Activated CD4-positive, CD25-positive, alpha-beta regulatory T cell (primary cell): ENCODE measurements at regions not wholly inside any gene's neighbourhood (a gene's known extent, or its start where the extent isn't known, plus 50 kb on each side); places are given as distances from the start of the nearest gene placed in this dataset.

Experiments used
- DNase-seq, 4 experiments: peaks; one replicate each; lab custom pipeline; 2025; lab: John Stamatoyannopoulos, UW

DNA sequence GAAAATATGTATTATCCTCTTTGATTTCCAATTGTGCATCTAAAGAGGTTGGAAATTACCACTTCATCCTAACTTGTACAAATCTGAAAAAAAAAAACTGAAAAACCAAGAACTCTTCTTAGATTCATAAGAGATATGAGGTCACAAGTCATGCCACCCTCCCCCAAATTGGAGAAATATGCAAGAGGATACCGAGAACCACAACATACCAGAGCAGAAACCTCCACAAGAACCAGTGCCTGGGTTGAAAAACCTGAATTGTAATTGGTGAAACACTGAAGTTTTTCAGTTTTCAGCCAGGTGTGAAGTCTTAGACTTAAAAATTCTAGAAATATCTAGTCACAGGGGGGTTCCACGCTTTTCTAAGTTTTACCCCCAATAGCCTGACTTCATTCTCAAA, 1029.5 kb upstream of the LRRTM1 start:
- no peak for DNase-seq

DNA sequence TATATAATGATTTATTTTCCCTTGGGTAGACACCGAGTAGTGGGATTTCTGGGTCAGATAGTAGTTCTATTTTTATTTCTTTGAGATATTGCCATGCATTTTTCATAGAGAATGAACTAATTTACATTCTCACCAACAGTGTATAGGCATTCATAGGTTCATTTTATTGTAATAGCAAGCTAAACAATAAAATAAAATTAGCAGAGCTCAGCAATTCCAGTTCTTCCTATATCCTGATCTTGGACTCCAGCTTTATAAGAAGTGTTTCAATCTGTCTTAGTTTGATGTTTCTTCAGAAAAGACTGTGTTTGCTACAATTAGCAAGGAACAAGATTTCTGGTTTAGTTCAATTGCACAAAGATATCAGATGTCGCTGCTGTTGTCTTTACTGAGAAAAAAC, 1024.4 kb upstream of the LRRTM1 start:
- DNase-seq, result no peak

DNA sequence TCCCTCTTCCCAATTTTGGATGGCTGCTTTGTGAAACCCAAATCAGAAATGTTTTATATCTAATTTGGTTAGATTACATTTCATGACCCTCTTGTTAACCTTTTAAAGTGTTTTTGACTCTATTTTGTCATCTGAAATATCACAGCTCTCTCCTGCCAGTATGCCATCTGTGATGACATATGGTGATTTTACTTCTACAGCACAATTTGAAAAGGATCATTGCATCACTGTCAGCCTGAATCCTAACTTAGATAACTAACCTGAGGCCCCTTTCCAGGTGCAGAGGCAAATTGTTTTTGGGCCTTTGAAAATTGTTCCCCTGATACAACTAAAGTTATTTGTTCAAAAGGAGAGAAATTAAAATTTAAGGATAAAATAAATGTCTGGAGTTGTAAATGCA, 1023.4 kb upstream of the LRRTM1 start:
- DNase-seq, result no peak

DNA sequence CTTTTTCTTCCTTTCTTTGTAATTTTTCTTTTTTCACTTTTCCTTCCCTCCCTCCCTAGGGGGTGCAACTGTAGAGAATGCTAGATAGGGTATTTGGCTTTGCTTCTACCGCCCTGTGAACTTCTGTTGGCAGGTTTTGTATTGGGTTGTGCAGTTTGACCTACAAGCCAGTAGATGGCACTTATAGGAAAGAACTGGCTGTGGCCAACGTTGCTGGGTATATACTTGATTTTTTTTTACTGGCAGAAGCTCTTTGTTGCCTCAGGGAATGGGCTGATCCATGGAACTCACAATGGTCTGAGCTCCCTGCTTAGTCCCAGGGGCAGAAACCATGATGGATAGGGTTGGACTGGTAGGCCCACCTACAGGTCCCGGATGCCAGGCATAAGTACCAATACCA, 1019.5 kb upstream of the LRRTM1 start:
- no peak for DNase-seq

DNA sequence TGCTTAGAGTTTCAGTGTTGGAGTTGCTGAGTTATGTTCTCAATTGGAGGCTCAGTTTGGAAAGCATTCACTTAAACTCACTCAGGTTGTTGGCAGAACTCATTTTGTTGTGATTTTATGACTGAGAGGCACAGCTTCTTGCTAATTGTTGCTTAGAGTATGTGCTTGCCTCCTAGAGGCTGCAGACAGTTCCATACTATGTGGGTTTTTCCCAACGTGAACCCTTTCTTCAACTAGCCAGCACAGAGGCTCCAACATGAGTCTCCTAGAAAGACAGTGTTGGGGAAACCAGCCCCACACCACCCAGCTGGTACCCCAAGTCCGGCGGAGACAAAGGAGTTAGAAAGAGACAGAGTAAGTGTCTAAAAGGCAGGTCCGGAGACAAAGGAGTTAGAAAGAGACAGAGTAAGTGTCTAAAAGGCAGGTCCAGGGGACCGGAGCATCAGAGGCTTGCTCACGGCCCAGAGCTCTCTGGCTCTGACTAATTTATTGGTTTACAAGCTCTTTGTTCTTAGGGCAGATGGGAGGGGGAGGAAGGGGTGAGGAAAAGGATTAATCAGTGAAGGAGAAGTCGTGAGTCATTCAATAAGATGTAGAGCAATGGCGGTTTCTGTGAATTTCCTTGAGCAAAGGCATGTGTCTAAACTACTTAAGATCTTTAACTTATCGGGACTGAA, 999.7 kb upstream of the LRRTM1 start:
- no peak for DNase-seq

DNA sequence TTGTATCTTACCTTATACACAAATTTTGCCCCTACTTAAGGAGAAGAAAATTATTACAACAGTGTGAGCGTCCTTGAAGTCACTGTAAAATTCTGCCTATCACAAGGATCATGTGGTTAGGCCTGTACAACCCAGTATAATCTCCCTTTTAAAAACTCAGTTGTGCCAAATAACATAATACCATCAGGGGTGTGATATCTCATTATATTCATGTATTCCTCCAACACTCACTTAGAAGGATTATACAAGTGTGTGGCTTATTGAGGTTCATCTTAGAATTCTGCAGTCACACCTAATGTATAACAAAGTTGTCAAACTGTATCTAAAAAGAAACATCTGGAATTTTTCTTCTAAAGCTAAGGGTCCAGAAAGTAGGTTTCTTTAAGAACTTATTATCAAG, 998.8 kb upstream of the LRRTM1 start:
- no peak for DNase-seq

DNA sequence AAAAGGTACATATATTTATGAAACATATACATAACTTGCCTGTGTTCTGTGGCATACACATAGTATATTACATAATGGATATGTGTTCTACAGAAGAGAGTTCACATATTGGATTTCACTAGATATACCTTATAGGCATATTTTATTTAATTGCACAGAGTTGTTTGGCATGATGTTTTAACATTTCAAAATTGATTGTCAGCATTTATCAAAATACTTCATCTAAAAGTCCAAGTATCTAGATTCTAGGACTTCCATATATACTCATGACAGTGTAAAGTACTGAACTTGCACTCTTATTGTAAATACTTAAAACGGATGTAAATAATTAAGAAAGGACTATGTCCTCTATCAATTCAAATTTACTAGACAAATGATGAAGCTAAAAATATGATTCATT, 995.3 kb upstream of the LRRTM1 start:
- DNase-seq, result no peak

DNA sequence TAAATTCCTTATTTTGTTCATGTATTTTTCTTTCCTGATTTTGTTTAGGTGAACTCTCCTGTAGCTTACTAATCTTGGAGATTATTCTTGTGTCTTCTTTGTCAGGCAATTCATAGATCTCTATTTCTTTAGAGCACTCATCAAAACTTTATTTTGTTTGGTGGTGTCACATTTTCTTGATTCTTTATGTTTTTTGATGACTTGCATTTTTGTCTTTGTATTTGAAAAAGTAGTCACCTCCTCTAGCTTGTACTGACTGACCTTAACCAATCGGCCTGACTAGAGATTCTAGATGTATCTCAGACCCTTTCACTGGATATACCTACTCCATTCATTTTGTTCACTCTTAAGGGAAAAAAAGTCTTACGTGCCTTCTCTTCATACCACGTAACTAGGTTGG, 986.3 kb upstream of the LRRTM1 start:
- no peak for DNase-seq

DNA sequence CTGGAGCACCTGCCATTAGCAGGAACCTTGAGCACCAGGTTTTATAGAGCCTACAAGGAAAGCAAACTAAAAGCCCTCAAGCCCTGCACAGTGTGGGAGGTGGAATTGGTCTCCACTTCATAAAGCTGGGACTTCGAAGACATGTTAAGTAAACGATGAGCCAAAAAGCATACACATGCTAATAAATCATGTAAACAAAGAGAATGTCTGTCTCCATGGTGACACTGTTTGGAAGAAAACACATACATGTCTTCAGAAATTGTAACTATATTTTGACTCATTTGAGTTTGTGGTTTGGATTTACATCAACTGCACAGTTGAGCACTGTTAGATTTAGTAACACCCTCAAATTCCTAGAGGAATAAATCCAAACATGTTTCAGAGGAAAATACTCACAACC, 978.5 kb upstream of the LRRTM1 start:
- DNase-seq, result no peak

DNA sequence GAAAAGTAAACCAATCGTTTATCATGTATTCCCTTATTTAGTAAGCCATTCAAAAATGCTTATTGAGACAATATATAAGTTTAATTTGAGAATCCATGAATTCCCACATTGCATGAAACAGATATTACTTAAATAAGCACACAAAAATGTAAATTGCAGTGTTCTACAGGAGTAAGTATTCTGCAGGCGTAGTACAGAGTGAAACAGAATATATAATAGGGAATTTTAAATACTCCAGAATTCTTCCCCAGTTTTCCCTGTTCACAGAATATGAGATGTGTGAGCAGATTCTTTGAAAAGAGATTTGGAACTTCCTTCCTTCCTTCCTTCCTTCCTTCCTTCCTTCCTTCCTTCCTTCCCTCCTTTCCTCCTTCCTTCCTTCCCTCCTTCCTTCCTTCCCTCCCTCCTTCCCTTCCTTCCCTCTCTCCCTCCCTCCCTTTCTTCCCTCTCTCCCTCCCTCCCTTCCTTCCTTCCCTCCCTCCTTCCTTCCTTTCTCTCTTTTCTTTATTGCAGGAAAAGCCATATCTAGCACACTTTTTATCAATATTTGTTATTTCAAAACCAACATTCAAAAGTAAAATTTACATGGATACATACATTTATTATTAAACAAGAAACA, 977.7 kb upstream of the LRRTM1 start:
- no peak for DNase-seq

DNA sequence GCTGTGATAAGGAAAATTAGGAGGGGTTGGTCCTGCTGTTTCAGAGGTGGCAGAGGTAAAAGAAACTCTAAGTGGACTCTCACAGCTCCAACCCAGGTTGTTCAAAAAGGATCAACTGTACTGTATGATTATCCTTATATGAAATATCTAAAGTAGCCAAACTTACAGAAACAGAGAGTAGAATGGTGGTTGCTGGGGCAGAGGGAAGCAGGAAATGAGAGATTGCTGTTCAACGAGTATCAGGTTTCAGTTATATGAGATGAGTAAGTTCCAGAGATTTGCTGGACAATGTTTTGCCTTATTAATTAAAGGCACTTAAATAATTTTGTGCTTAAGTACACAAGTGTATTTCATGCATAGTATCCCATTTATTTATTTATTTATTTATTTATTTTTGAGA, 972.0 kb upstream of the LRRTM1 start:
- DNase-seq, result no peak

DNA sequence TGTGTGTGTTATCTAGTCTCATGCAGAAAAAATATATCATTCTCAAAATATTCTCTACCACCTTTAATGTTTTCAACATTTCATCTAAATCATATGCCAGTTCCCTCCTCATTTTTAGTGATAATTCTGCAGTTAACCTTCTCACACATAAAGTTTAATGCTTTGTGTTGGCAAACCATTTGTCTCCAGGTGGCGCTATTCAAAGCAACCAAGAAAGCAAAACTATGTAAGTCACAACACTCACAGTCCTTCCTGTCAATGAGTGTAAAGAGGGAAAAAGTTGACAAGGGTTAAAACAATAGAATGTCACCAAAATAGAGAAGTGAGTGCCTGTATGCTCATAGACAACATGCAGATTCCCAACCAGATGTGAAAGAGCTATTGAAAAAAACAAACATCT, 961.6 kb upstream of the LRRTM1 start:
- DNase-seq, result no peak

DNA sequence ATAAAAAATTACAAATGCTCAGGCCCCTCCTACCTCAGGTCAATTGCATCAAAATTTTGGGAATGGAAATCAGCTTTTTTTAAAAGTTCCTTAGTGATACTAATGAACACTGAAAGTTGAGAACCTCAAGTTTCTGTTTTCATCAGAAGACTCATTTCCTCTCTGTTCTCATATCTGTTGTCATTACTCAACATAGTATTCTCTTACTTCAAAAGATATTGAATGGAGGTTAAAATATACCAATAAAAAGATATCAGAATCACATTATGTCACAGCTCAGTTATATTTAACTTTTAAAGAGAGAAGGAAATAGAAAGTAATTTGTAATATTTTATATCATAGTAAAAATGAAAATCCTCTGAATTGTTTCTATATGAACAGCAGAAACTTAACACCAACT, 959.4 kb upstream of the LRRTM1 start:
- no peak for DNase-seq

DNA sequence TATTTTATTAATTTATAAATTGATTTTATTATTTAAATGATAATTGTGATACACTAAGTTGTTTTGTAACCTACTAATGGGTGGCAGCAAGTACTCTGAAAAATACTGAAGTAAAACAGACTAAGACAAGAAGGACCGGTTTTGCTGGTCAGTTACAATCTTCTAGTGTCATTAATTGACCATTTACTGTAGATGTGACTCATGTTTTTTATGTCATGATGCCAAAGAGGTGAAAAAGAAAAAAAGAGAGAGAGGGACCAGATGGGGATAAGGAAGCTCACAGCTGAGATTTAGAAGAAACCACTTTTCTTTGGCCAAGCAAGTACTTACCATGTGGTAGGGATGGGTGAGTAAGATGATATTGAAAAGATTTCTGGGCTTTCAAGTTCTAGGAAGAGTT, 955.8 kb upstream of the LRRTM1 start:
- DNase-seq, result no peak

DNA sequence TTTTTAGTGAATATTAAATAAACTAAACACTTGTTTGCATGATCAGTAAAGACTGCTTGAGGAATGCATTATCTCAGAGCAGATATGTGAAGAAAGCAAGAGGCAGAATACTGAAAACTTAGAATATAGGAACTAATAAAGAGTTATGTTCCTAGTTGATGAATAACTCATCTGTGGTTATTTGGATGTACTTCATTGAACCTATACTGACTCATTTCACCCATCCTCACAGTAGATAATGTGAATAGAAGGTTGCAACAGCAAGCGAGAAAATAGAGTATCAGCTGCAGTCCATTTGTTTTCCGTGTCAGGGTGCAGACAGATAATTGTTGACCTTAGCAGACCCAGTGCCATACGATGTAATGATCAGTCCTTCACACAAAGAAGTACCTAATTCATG, 945.7 kb upstream of the LRRTM1 start:
- DNase-seq, result no peak

DNA sequence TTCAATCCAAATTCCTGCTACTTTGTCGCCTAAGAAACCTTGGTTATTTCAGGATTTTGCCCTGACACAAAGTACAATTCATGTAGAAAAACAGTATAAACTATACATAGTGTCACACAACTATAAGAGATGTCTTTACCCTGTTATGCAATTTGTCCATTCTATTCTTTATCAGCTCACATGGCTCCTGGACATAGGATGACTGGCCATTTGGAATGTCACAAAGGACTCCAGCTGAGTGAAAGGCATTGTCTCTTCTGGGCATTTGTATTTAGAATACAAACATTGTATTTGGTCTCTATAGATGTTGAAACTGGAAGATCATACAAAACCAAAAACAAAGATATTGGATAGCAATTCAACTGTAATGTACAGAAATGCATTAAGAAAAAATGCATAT, 944.6 kb upstream of the LRRTM1 start:
- no peak for DNase-seq

DNA sequence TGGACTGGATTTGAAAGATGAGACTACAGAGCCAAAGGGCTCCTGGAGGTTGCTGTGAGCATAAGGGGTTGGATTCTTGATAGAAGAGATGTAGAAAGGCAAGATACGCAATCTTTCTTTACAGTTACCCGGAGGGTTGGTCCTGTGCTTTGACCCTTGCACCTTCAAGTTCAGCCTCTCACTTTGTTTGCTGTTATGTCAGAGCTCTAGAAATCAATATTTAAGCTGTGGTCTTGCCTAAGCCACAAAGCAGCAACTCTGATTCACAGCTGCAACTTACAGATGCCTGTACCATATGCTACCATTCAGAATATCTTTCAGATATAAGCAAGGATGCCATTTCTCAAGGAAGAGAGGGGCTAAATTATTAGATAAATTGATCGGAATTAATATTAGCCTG, 943.1 kb upstream of the LRRTM1 start:
- DNase-seq, result no peak

DNA sequence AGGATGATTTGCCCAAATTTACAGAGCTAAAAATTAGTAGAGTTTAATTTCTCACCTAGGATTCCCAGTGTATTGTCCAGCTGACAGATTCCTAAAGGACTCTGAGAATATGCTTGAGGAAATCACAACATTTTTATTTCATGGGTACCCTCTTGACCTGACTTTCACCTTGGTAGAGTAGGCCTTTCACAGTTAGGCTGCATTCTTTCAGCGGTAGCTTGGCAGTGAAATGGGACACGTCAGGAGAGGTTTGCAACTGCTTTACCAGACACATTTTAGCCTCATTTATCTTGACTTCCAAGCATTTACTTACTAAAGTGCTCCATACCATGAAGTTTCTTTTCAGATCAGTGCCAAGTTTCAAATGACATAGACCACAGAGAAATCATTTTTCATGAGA, 937.9 kb upstream of the LRRTM1 start:
- DNase-seq, result no peak

DNA sequence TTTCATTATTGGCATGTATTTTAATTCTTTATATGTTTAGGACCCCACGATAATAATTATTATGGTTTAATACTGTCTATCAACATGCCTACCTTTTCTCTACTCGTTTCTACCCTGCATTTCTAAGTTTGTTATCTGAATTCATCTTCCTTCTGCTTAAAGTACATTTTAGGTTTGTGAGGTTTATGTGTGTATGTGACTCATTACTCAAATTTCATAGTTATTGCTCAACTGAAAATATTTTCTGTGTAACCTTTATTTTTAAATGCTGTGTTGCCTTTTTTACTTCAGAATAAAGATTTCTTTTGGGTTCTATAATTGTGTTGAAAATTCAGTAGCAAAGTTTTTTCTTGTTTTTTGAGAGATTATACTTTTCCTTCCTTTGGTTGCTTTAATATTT, 933.9 kb upstream of the LRRTM1 start:
- DNase-seq, result no peak

DNA sequence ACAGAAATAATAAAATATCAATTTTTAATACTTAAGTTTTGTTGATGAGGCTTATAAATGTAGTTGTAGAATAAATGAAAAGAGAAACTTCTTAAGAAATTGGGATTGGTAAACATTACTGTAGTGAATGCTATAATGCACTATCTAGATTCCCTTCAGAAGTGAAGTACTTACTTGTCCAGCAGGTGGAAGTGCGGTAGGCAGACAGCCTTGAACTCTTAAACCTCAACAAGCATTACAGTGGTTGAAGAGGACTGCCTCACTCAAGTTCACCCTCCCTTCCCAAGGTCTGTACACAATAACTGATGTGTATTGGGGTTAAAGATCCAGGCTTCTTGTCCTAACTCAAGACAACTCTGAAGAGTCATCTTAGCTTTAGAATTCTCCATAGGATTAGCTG, 931.0 kb upstream of the LRRTM1 start:
- DNase-seq, result no peak

DNA sequence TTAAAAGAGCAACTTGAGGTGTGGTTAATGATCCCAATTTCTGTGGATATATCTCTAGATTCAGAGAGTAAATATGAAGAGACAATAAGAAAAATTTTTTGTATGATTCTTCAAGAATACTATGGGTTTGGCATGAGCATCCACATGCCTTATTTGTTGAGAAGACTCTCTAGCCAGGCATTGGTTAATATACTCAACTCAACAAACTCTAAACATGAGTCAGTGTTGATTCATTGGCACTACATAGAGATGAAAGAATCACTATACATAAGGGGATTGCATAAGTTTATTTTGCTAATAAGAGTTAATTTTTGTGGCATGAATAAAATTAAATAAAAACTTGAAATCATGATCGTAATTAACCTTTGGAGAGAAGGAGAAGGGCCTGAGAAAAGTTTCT, 930.2 kb upstream of the LRRTM1 start:
- DNase-seq, result no peak

DNA sequence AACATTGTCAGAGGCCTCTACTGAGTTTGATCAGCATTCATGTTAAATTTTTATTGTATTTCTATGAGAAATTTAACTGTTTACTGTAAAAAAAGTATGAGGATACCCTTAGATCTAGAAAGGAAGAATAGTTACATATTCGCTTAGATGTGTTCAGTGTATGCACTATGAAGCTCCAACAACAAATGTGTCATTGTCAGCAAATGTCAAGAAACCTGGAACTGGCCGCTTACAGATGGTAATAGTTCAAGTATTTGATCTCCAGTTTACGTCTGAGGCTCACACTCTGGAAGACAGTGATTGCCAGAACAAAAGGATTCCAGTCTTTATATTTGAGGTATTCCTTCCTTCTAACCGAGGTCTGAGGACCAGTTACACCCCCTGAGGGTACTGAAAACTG, 921.2 kb upstream of the LRRTM1 start:
- DNase-seq, result no peak

DNA sequence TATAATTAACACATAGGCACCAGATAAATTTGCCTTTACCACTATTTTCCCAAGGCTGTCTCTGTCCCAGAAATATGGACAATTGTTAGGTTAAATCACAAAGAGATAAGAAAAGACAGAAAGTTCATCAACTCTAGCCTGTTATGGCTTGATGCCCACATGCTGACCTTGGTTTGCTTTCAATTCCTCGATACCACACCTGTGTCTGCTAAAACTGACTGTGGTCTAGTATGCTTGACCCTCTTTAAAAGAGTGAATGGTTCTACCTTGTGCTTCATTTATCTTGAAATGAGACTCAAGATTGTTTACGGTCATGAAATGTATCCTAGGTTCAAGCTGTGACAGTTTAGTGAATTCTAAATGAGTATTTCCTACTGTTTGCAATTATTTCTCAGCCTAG, 909.0 kb upstream of the LRRTM1 start:
- DNase-seq, result no peak

DNA sequence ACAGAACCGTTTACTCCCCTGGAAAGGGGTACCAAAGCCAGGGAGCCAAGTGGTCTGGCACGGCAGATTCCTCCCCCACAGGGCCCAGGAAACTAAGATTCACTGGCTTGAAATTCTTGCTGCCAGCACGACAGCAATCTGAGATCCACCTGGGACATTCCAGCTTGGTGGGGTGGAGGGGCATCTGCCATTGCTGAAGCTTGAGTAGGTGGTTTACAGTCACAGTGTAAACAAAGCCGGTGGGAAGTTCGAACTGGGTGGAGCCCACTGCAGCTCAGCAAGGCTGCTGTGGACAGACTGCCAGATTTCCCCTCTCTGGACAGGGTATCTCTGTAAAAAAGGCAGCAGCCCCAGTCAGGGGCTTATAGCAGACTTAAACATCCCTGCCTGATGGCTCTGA, 901.7 kb upstream of the LRRTM1 start:
- no peak for DNase-seq
